IPS-NIHi7 (cell line): ENCODE measurements at regions not wholly inside any gene's neighbourhood (a gene's known extent, or its start where the extent isn't known, plus 50 kb on each side); places are given as distances from the start of the nearest gene placed in this dataset.
"Not testable (repeated sequence)": the region's sequence is repeated elsewhere in the genome, so short reads cannot be mapped to it uniquely, and the experiment has no call there.

Source experiments
- DNase-seq: peaks from one replicate; pipeline ENCODE4 v3.0.0; 2012; ENCODE audit warnings: mixed read lengths; ENCODE audit errors: extremely low spot score

DNA sequence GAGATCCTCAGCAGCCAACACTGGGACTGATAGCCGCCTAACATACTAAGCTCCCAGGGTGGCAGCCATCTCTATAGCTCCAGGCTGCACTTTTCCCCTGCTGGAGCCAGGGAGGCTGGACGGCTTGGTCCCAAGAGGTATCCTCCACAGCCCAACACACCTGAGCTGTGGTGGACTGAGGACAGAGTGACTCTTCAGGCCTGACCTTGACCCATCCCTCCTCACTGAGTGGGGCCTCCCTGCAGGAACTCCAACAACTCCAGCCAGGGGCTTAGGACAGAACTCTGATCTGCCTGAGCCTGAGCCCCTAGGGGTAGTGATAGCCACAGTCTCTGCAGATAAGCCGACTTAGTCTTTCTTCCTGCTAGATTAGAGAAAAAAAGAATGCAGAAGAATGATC, 958.1 kb upstream of the PRR20A start:
- no peak for DNase-seq

DNA sequence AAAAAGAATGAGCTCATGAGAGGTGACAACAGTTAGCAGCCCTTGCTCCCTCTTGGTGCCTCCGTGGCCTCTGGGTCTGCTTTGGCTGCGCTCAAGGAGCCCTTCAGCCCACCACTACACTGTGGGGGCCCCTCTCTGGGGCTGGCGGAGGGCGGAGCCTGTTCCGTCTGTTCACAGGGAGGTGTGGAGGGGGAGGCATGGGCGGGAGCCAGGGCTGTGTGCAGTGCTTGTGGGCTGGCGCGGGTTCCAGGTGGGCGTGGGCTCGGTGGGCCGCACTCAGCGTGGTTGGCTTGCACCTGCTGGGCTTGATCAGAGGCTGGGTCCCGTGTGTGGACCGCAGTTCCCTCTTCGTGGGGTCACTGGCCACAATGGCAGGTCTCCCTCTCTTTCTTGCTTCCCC, 953.4 kb upstream of the PRR20A start:
- no peak for DNase-seq

DNA sequence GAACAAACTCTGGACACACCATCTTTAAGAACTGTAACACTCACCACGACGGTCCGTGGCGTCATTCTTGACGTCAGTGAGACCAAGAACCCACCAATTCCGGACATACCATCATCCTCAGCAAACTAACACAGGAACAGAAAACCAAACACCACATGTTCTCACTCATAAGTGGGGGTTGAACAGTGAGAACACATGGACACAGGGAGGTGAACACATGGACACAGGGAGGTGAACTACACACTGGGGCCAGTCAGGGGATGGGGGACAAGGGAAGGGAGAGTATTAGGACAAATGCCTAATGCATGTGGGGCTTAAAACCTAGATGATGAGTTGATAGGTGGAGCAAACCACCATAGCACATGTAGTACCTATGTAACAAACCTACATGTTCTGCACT, 952.1 kb upstream of the PRR20A start:
- DNase-seq, result not testable (repeated sequence)

DNA sequence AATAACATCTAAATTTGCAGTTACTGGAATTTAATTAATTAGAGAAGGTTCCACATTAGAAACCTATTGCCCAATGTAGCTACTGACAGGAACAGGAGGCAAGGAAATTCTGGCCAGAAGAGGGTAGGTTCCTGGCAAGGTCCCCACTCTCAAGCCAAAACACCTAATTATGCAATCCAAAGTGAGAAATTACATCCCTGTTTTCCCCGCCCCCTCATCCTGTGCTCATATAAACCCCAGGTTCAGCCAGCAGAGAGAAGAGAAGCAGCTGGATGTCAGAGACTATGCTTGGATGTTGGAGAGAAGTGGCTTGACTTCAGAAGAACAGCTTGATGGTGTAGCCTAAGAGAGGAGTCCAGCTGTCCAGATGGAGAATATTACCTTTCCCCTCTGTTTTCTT, 951.3 kb upstream of the PRR20A start:
- no peak for DNase-seq

DNA sequence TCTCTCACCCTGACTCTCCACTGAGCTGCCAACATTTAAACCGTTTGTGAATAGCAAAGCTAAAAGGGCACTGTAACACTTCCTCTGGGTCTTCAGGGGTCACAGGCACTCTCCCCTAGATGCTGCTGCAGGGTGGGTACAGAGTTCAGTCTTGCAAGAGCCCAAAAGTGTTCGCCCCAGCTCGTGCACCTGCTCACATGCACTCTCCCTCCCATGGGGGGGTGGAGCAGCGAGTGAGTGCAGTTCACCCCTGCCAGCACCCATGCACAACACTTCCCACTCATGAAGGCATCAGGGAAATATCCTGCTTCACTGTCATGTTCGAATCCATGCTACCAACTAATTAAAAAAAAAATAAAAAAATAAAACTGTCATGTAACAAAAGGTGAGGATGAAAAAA, 950.7 kb upstream of the PRR20A start:
- no peak for DNase-seq

DNA sequence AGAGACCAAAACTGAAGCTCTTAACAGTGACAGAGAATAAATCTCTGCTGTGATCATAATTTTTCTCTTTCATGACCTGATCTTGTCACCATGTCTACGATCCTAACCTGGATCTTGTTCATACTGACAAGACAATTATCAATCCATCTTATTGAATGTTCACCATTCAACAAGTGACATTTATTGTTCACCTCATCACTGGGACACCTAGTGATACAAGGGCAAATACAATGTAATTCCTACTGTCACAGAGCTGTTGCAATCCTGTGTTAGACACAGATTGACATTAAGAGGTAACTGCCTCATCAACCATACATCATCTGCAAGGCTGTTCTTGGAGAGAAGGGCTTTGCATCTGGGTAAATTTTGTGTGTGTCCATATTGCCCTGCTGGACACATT, 942.4 kb upstream of the PRR20A start:
- DNase-seq, result no peak

GRCh38 chr13:56201834-56202233, 938.9 kb upstream of the PRR20A start:
- DNase-seq, result peak; percentile 11

DNA sequence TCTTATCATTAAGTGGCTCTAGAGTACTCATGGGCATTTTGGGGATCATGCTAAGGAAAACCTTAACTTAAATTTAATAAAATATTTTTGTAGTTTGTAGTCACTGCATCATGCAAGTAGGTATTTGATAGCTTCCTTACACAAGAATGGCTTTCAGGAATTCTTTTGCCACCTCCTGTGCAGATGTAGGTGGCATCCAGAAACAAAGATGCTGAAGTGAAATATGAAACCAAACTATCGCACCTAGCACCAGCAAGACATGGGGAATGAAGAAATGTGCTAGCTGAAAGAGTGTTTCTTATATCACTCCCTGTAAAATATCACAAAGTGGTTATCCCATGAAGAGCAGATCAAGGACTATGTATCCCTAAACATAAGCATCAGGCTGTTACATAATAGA, 924.5 kb upstream of the PRR20A start:
- DNase-seq, result no peak

- DNase-seq, result no peak
Observed at GRCh38 chr13:56247692-56248091, 893.0 kb upstream of the PRR20A start.

DNA sequence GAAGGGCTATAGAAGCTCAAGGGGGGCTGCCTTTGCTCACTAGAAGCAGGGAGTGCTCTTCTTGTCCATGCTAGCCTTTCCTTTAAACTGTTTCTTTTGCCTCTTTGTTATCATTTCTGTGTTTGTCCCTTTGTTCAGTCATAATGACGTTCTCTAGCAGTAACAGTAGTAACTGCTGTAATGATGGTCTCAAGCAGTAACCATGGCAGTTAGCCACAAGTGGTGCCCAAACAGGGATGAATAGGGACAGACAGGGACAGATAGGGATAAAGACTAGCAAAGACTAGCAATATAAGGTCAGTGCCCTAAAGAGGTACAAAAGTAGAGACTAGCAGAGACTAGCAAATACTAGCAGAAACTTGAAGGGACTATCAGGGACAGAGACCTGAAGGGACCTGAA, 869.0 kb upstream of the PRR20A start:
- no peak for DNase-seq

GRCh38 chr13:56283262-56283828, 857.4 kb upstream of the PRR20A start:
- no peak for DNase-seq

DNA sequence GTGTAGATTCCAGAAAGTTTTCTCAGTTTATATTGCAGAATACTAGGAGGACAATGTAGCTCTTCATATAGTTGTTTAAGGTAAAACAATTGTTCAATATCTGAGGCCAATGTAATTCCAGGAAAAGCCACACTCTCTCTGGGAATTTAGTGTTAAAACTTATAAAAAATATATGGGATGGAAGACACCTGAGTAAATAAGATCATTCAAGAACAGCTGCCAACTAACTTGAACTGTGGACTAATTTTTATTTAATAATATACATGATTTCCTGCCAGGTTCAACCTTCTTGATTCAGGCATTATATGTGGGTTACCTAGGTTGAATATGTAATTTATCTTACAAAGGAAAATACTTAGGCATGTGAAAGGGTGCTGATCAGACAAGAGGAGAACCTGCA, 841.1 kb upstream of the PRR20A start:
- no peak for DNase-seq

GRCh38 chr13:56314765-56315164, 826.0 kb upstream of the PRR20A start:
- DNase-seq, result no peak

- peak; percentile 19 for DNase-seq
Observed at GRCh38 chr13:56317841-56318240, 822.9 kb upstream of the PRR20A start.

GRCh38 chr13:56332671-56333070, 808.0 kb upstream of the PRR20A start:
- no peak for DNase-seq

- no peak for DNase-seq
Observed at GRCh38 chr13:56335775-56336174, 804.9 kb upstream of the PRR20A start.

- no peak for DNase-seq
Observed at GRCh38 chr13:56338421-56338820, 802.3 kb upstream of the PRR20A start.

DNA sequence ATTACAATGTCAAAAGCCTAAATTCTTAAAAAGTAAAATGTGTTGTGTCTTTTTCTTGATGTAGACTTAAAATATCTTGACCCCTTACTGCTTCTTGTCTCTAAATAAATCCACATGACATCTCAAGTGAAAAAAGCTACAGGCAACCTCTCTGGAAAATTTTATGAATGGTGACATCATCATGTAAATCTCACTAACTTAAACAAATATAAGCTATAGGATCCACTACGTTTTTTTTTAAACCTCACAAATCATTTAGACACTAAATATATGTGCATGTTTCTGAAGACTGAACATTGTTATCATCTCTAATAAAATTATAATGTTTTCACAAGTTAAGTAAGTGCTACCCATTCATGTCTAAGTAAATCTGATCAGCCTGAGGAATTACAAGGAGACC, 793.7 kb upstream of the PRR20A start:
- no peak for DNase-seq

GRCh38 chr13:56349866-56350265, 790.9 kb upstream of the PRR20A start:
- DNase-seq, result no peak

- peak; percentile 38 for DNase-seq
Observed at GRCh38 chr13:56351041-56351440, 789.7 kb upstream of the PRR20A start.

DNA sequence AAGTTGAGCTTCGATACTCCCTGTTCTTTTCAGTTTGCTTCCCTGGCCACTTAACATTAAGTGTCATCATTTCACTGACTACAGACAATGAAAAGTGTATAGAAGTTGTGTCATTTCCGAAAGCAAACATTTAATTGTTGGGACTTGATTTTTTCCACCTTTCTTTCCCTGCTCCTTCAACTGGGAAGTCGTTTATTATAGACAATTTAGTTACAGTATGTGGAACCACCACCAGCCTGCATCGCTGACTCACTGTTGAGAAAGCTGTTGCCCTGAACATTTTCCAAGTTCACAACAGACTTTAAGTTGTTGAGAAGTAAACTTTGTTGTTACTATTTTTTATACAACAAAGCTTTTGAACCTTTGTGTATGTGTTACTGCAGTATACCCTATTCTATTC, 788.4 kb upstream of the PRR20A start:
- DNase-seq, result no peak

DNA sequence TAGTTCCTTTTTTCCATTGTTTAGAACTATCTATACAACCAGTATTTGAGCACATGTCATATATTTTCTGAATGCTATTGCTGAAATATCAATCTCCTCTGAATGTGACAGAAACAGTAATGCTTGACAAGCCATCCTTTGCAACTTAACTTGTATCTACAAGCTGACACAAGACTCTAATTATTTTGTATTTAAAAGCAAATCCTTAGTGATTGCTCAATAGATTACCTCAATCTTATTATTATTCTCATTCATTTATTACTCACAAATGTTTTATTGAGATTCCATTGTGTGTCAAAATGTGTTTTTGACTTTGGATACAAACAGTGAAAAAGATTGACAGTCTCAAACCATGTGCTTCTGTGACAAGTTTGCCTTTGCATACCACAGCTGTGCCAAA, 787.8 kb upstream of the PRR20A start:
- DNase-seq, result no peak

DNA sequence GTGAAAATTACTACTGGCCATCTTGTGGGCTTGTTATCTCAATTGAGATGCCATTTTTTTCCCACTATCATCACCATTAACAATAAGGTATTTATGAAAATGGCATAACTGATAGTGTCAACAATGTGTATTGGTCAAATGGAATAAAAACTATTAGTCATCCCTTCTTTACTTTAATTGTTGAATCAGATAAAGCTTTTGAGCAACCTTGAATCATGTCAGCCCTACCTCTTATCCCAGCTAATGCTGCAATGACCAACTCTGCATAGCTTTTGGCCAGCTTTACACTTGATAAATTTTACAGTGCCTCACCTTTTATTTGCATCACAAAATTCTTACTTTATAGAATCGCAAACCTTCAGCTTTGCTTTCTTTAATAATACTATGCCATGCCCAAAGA, 784.0 kb upstream of the PRR20A start:
- no peak for DNase-seq

GRCh38 chr13:56378566-56378965, 762.2 kb upstream of the PRR20A start:
- no peak for DNase-seq

- no peak for DNase-seq
Observed at GRCh38 chr13:56393549-56393948, 747.2 kb upstream of the PRR20A start.
